ENCODE measurements at regions not wholly inside any gene's neighbourhood (a gene's known extent, or its start where the extent isn't known, plus 50 kb on each side); places are given as distances from the start of the nearest gene placed in this dataset.

DNA sequence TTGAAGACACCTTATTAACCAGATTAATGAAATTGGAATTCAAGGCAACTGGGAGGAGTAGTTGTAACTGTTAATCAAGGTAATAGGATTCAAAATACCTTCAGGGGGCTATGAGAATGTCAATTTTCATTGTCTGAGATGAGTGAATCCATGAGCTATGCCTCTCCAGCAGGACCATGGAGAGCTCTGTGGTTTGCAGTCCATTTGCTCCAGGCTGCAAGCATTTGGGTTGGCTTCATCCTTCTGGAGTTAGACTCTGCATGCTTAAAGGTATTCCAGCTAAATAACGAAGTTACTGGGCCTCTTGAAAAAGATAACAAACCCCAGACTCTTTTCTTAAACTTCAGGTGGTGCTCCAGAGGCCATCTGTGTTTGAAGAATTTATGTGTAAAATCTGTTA, 207.1 kb upstream of the SLC8A1 start:
- TF ChIP-seq, protein P1, sequence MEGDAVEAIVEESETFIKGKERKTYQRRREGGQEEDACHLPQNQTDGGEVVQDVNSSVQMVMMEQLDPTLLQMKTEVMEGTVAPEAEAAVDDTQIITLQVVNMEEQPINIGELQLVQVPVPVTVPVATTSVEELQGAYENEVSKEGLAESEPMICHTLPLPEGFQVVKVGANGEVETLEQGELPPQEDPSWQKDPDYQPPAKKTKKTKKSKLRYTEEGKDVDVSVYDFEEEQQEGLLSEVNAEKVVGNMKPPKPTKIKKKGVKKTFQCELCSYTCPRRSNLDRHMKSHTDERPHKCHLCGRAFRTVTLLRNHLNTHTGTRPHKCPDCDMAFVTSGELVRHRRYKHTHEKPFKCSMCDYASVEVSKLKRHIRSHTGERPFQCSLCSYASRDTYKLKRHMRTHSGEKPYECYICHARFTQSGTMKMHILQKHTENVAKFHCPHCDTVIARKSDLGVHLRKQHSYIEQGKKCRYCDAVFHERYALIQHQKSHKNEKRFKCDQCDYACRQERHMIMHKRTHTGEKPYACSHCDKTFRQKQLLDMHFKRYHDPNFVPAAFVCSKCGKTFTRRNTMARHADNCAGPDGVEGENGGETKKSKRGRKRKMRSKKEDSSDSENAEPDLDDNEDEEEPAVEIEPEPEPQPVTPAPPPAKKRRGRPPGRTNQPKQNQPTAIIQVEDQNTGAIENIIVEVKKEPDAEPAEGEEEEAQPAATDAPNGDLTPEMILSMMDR (IDR thresholded peaks at IDR 0.05): no peak
- TF ChIP-seq POLR2A (IDR thresholded peaks at IDR 0.05): no peak

All from uterus (tissue), 2 donors.